ENCODE measurements at regions not wholly inside any gene's neighbourhood (a gene's known extent, or its start where the extent isn't known, plus 50 kb on each side); places are given as distances from the start of the nearest gene placed in this dataset.

DNA sequence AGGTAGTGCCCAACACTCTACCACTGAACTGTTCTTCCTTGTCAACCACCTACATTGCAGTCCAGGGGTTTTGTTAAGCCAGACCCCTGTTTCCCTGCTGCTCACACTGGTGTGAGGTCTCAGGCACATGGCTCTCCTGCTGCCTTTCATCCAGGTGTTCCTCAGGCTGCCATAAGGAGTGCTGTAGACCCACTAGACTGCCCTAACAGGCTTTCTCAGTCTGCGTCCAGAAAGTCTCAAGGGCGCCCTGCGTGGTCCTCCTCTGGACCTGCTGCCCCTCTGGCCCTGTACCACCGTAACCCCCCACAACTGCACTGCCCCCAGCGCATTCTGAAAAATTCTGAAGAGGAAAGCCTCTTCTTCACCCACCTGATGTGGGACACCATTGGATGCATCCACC is 225.7 kb upstream of the ANKRD30A start:
- no peaks in the 10 kb centered on the region for H3K36me3 ChIP-seq (replicated peaks in 1 of 2; ENCODE audit: control extremely low read depth in 1 of 2, control insufficient read depth in 1 of 2, extremely low read depth in 1 of 2, insufficient read depth in 2 of 2, low read length in 1 of 2)
- no peaks in the 10 kb centered on the region for H3K79me2 ChIP-seq (ENCODE audit: control insufficient read depth, insufficient read depth, low read length)
- H3K4me2 ChIP-seq (replicated peaks; ENCODE audit: low read depth, low read length, poor library complexity, severe bottlenecking) = no peak overlapping the region
- H3K4me3 ChIP-seq (ENCODE audit: control extremely low read depth in 1 of 5, extremely low read depth in 1 of 5, insufficient read depth in 1 of 5, low read depth in 2 of 5, low read length in 4 of 5) = no peak overlapping the region
- POLR2A ChIA-PET = no interaction called here
- H3K4me1 Mint-ChIP-seq = no peaks in the 10 kb centered on the region
- peaks cover 0 to 6% (median 0%) of the 10 kb centered on the region in 3 donors for H3K9me3 ChIP-seq (ENCODE audit: control extremely low read depth in 1 of 3, control insufficient read depth in 2 of 3, insufficient read depth in 1 of 3, low read length in 2 of 3)
- no peaks in the 10 kb centered on the region for H3K27me3 ChIP-seq (replicated peaks in 1 of 4; ENCODE audit: control extremely low read depth in 1 of 4, control insufficient read depth in 3 of 4, insufficient read depth in 4 of 4, low read length in 3 of 4)
- H3K4me3 Mint-ChIP-seq = no peak overlapping the region
- no peak overlapping the region for H2AFZ ChIP-seq (ENCODE audit: insufficient read depth, low read depth, low read length, poor library complexity, severe bottlenecking)
- CTCF ChIA-PET = no interaction called here
- no peak overlapping the region for H3K9ac ChIP-seq (ENCODE audit: low read length)
- DNase-seq (no peak), ATAC-seq (ENCODE audit: low read depth) (no peak)
- no peak for TF ChIP-seq EZH2 (IDR thresholded peaks at IDR 0.05; ENCODE audit: borderline replicate concordance, insufficient read depth, low read depth, low read length, poor library complexity, severe bottlenecking)
- TF ChIP-seq, protein P1, sequence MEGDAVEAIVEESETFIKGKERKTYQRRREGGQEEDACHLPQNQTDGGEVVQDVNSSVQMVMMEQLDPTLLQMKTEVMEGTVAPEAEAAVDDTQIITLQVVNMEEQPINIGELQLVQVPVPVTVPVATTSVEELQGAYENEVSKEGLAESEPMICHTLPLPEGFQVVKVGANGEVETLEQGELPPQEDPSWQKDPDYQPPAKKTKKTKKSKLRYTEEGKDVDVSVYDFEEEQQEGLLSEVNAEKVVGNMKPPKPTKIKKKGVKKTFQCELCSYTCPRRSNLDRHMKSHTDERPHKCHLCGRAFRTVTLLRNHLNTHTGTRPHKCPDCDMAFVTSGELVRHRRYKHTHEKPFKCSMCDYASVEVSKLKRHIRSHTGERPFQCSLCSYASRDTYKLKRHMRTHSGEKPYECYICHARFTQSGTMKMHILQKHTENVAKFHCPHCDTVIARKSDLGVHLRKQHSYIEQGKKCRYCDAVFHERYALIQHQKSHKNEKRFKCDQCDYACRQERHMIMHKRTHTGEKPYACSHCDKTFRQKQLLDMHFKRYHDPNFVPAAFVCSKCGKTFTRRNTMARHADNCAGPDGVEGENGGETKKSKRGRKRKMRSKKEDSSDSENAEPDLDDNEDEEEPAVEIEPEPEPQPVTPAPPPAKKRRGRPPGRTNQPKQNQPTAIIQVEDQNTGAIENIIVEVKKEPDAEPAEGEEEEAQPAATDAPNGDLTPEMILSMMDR (IDR thresholded peaks at IDR 0.05) = no peak
- no peaks in the 10 kb centered on the region for H3K27me3 Mint-ChIP-seq
- WGBS (ENCODE audit: insufficient coverage) = 74% methylated on average over 5 of the region's 5 CpGs
- H3K27ac Mint-ChIP-seq = no peak overlapping the region
- peaks cover 2% of the 10 kb centered on the region for H3K9me3 Mint-ChIP-seq (ENCODE audit: insufficient read depth)
- intact Hi-C loops (cut with micrococcal nuclease) = no loop called here
- no peaks in the 10 kb centered on the region for H3K4me1 ChIP-seq (ENCODE audit: control insufficient read depth in 2 of 2, insufficient read depth in 2 of 2, low read length in 2 of 2)
- no peak overlapping the region for H3K27ac ChIP-seq (ENCODE audit: low read length in 2 of 2)
- no peaks in the 10 kb centered on the region for H4K20me1 ChIP-seq (ENCODE audit: control insufficient read depth, insufficient read depth, low read length, poor library complexity, severe bottlenecking)

DNA sequence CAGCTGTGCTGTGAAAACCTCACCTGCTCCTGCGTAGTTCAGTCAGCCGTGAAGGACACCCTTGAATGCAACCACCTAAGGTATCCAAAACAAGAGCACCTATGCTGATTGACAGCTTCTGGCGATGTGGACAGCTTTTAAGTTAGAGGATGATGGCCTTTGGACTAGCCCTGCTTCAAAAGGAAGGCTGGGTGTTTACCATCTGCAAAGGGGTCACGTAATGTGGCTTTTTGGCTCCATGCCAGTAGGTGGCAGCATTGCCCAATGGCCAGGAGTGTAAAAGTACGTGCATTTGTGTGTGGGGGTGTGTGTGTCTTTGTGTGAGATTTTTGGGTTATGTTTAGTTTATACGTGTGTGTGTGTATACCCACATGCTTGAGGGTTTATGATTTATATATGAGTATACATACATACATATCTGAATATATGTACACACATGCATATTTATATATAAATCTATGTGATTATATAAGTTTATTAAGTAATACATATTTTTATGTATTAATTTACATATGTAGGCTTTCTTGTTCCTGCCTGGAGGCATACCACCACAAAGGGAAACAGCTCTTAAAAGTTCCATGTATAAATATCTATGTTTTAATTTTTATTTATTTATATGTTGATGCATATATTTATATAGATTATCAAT is 236.3 kb upstream of the ANKRD30A start:
- ChIA-PET POLR2A (no interaction called here), CTCF (interaction anchor here (0.6 to 2.5 kb wide), 2 partner anchors 584 to 1478 kb away, joined by 3 to 11 read pairs; no protein-coding TSS in a partner anchor)
- H3K9ac ChIP-seq (ENCODE audit: low read length) = no peak overlapping the region
- no peaks in the 10 kb centered on the region for H3K4me1 ChIP-seq (ENCODE audit: control insufficient read depth in 2 of 2, insufficient read depth in 2 of 2, low read length in 2 of 2)
- no peaks in the 10 kb centered on the region for H3K79me2 ChIP-seq (ENCODE audit: control insufficient read depth, insufficient read depth, low read length)
- Mint-ChIP-seq H3K4me3 (no peak overlapping the region), H3K4me1 (no peaks in the 10 kb centered on the region), H3K27ac (no peak overlapping the region), H3K27me3 (no peaks in the 10 kb centered on the region), H3K9me3 (ENCODE audit: insufficient read depth) (no peaks in the 10 kb centered on the region)
- H3K9me3 ChIP-seq (ENCODE audit: control extremely low read depth in 1 of 3, control insufficient read depth in 2 of 3, insufficient read depth in 1 of 3, low read length in 2 of 3) = no peaks in the 10 kb centered on the region
- no peak for TF ChIP-seq EZH2 (IDR thresholded peaks at IDR 0.05; ENCODE audit: borderline replicate concordance, insufficient read depth, low read depth, low read length, poor library complexity, severe bottlenecking)
- TF ChIP-seq, protein P1 (IDR thresholded peaks at IDR 0.05) = peak; percentile 77
- H3K36me3 ChIP-seq (replicated peaks in 1 of 2; ENCODE audit: control extremely low read depth in 1 of 2, control insufficient read depth in 1 of 2, extremely low read depth in 1 of 2, insufficient read depth in 2 of 2, low read length in 1 of 2) = no peaks in the 10 kb centered on the region
- WGBS (ENCODE audit: insufficient coverage) = 24% methylated on average over 2 of the region's 6 CpGs
- H3K27me3 ChIP-seq (replicated peaks in 1 of 4; ENCODE audit: control extremely low read depth in 1 of 4, control insufficient read depth in 3 of 4, insufficient read depth in 4 of 4, low read length in 3 of 4) = no peaks in the 10 kb centered on the region
- no peak overlapping the region for H3K4me2 ChIP-seq (replicated peaks; ENCODE audit: low read depth, low read length, poor library complexity, severe bottlenecking)
- no peak overlapping the region for H3K4me3 ChIP-seq (ENCODE audit: control extremely low read depth in 1 of 5, extremely low read depth in 1 of 5, insufficient read depth in 1 of 5, low read depth in 2 of 5, low read length in 4 of 5)
- H2AFZ ChIP-seq (ENCODE audit: insufficient read depth, low read depth, low read length, poor library complexity, severe bottlenecking) = no peak overlapping the region
- DNase-seq = peak; percentile 56
- intact Hi-C loops (cut with micrococcal nuclease) = no loop called here
- ATAC-seq (ENCODE audit: low read depth) = no peak
- no peaks in the 10 kb centered on the region for H4K20me1 ChIP-seq (ENCODE audit: control insufficient read depth, insufficient read depth, low read length, poor library complexity, severe bottlenecking)
- no peak overlapping the region for H3K27ac ChIP-seq (ENCODE audit: low read length in 2 of 2)

All from B cell (primary cell).